ENCODE measurements at regions not wholly inside any gene's neighbourhood (a gene's known extent, or its start where the extent isn't known, plus 50 kb on each side); places are given as distances from the start of the nearest gene placed in this dataset.
"Not testable (repeated sequence)": the region's sequence is repeated elsewhere in the genome, so short reads cannot be mapped to it uniquely, and the experiment has no call there.

GRCh38 chr7:97446361-97446760 lies 285.5 kb upstream of the TAC1 start:
- Histone ChIP-seq H3K27me3 (ENCODE audit: insufficient read depth, low read length) (no peaks in the 10 kb centered on the region), H3K9ac (ENCODE audit: low read length) (no peak overlapping the region), H3K4me3 (ENCODE audit: insufficient read depth, low read depth, low read length) (no peak overlapping the region), H4K20me1 (ENCODE audit: insufficient read depth, low read length) (no peaks in the 10 kb centered on the region), H3K4me1 (ENCODE audit: insufficient read depth, low read length) (no peaks in the 10 kb centered on the region), H3K36me3 (ENCODE audit: insufficient read depth, low read length) (no peaks in the 10 kb centered on the region), H3K27ac (ENCODE audit: low read depth, low read length) (no peak overlapping the region), H2AFZ (ENCODE audit: low read depth, low read length) (no peak overlapping the region), H3K4me2 (ENCODE audit: low read length) (no peak overlapping the region), H3K9me3 (ENCODE audit: insufficient read depth, low read depth, low read length) (no peaks in the 10 kb centered on the region), H3K79me2 (ENCODE audit: insufficient read depth, low read length) (no peaks in the 10 kb centered on the region)
- no peaks in the 10 kb centered on the region for H3K27me3 Mint-ChIP-seq (ENCODE audit: low read depth, unreplicated experiment)
- no peak overlapping the region for H3K4me3 Mint-ChIP-seq (ENCODE audit: unreplicated experiment)
- FAIRE-seq: no peak
- H3K4me1 Mint-ChIP-seq (ENCODE audit: low read depth, unreplicated experiment): no peaks in the 10 kb centered on the region
- TF ChIP-seq EZH2 (IDR thresholded peaks at IDR 0.05; ENCODE audit: insufficient read depth, low read length) (no peak), CTCF (IDR thresholded peaks at IDR 0.05; ENCODE audit: insufficient read depth, low read depth, low read length) (no peak)
- peaks cover 3% of the 10 kb centered on the region for H3K9me3 Mint-ChIP-seq (ENCODE audit: unreplicated experiment)
- H3K36me3 Mint-ChIP-seq (ENCODE audit: low read depth, unreplicated experiment): no peaks in the 10 kb centered on the region
- no peak overlapping the region for H3K27ac Mint-ChIP-seq (ENCODE audit: unreplicated experiment)
- DNase-seq (ENCODE audit: low read depth): no peak

- H3K27ac Mint-ChIP-seq (ENCODE audit: unreplicated experiment); H3K9me3 ChIP-seq (ENCODE audit: insufficient read depth, low read depth, low read length); H2AFZ ChIP-seq (ENCODE audit: low read depth, low read length); H3K4me3 Mint-ChIP-seq (ENCODE audit: unreplicated experiment); H3K27ac ChIP-seq (ENCODE audit: low read depth, low read length); H3K9ac ChIP-seq (ENCODE audit: low read length); H4K20me1 ChIP-seq (ENCODE audit: insufficient read depth, low read length); H3K4me3 ChIP-seq (ENCODE audit: insufficient read depth, low read depth, low read length); FAIRE-seq; H3K27me3 ChIP-seq (ENCODE audit: insufficient read depth, low read length); H3K79me2 ChIP-seq (ENCODE audit: insufficient read depth, low read length); H3K4me1 ChIP-seq (ENCODE audit: insufficient read depth, low read length); H3K4me2 ChIP-seq (ENCODE audit: low read length); H3K4me1 Mint-ChIP-seq (ENCODE audit: low read depth, unreplicated experiment); H3K9me3 Mint-ChIP-seq (ENCODE audit: unreplicated experiment); H3K27me3 Mint-ChIP-seq (ENCODE audit: low read depth, unreplicated experiment); H3K36me3 Mint-ChIP-seq (ENCODE audit: low read depth, unreplicated experiment); H3K36me3 ChIP-seq (ENCODE audit: insufficient read depth, low read length); DNase-seq (ENCODE audit: low read depth): not testable (repeated sequence)
These were observed 282.4 kb upstream of the TAC1 start for GRCh38 chr7:97449448-97449847.

GRCh38 chr7:97450516-97450915 lies 281.4 kb upstream of the TAC1 start:
- H3K9ac ChIP-seq (ENCODE audit: low read length): no peak overlapping the region
- H3K4me3 ChIP-seq (ENCODE audit: insufficient read depth, low read depth, low read length): no peak overlapping the region
- TF ChIP-seq CTCF (IDR thresholded peaks at IDR 0.05; ENCODE audit: insufficient read depth, low read depth, low read length) (no peak), EZH2 (IDR thresholded peaks at IDR 0.05; ENCODE audit: insufficient read depth, low read length) (no peak)
- DNase-seq (ENCODE audit: low read depth) (no peak), FAIRE-seq (no peak)
- no peaks in the 10 kb centered on the region for H3K79me2 ChIP-seq (ENCODE audit: insufficient read depth, low read length)
- H3K27me3 ChIP-seq (ENCODE audit: insufficient read depth, low read length): no peaks in the 10 kb centered on the region
- no peak overlapping the region for H2AFZ ChIP-seq (ENCODE audit: low read depth, low read length)
- Mint-ChIP-seq H3K27ac (ENCODE audit: unreplicated experiment) (no peak overlapping the region), H3K36me3 (ENCODE audit: low read depth, unreplicated experiment) (no peaks in the 10 kb centered on the region), H3K4me3 (ENCODE audit: unreplicated experiment) (no peak overlapping the region), H3K27me3 (ENCODE audit: low read depth, unreplicated experiment) (peaks cover 2% of the 10 kb centered on the region), H3K9me3 (ENCODE audit: unreplicated experiment) (no peaks in the 10 kb centered on the region), H3K4me1 (ENCODE audit: low read depth, unreplicated experiment) (no peaks in the 10 kb centered on the region)
- no peaks in the 10 kb centered on the region for H4K20me1 ChIP-seq (ENCODE audit: insufficient read depth, low read length)
- H3K4me1 ChIP-seq (ENCODE audit: insufficient read depth, low read length): no peaks in the 10 kb centered on the region
- H3K27ac ChIP-seq (ENCODE audit: low read depth, low read length): no peak overlapping the region
- no peaks in the 10 kb centered on the region for H3K36me3 ChIP-seq (ENCODE audit: insufficient read depth, low read length)
- H3K4me2 ChIP-seq (ENCODE audit: low read length): no peak overlapping the region
- H3K9me3 ChIP-seq (ENCODE audit: insufficient read depth, low read depth, low read length): no peaks in the 10 kb centered on the region

All from astrocyte (in vitro differentiated cells and primary cell).